GM12864 (cell line): ENCODE measurements at regions not wholly inside any gene's neighbourhood (a gene's known extent, or its start where the extent isn't known, plus 50 kb on each side); places are given as distances from the start of the nearest gene placed in this dataset.
"Not testable (repeated sequence)": the region's sequence is repeated elsewhere in the genome, so short reads cannot be mapped to it uniquely, and the experiment has no call there.

Experiments
- DNase-seq: peaks from one replicate; pipeline ENCODE4 v3.0.0-alpha.2; 2011; ENCODE audit warnings: low read depth
- H3K4me3 ChIP-seq: 2 replicates; pipeline ENCODE4 v1.5.1; 2011; ENCODE audit warnings: mild to moderate bottlenecking, low read depth, low read length, control low read depth
- TF ChIP-seq, protein P1 (sequence below): IDR thresholded peaks from 2 replicates; pipeline ENCODE4 v1.5.1; 2011; ENCODE audit warnings: low read depth, mild to moderate bottlenecking, moderate library complexity, low read length, control low read depth, inconsistent platforms; ENCODE audit errors: missing control alignments

DNA sequence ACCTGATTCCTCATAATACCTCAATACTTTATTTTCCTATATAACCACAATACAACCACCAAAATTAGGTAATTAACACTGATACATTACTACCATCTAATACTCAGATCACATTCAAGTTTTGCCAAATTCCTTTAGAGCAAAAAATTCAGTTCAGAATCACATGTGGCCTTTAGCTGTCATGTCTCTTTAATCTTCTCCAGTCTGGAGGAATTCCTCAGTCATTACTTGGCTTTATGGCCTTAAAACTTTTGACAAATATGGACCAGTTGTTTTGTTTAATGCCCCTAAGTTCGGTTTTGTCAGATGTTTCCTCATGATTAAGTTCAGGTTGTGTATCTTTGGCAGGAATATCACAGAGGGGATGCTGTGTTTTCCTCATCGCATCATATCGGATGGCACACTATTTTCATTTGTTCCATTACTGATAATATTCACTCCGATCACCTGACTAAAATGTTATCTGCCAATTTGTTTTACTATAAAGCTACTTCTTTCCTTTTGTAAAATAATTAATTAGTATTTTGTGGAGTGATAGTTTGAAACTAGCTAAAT, 51.2 kb upstream of the AKIRIN2 start:
- H3K4me3 ChIP-seq = no peak overlapping the region
- TF ChIP-seq, protein P1, sequence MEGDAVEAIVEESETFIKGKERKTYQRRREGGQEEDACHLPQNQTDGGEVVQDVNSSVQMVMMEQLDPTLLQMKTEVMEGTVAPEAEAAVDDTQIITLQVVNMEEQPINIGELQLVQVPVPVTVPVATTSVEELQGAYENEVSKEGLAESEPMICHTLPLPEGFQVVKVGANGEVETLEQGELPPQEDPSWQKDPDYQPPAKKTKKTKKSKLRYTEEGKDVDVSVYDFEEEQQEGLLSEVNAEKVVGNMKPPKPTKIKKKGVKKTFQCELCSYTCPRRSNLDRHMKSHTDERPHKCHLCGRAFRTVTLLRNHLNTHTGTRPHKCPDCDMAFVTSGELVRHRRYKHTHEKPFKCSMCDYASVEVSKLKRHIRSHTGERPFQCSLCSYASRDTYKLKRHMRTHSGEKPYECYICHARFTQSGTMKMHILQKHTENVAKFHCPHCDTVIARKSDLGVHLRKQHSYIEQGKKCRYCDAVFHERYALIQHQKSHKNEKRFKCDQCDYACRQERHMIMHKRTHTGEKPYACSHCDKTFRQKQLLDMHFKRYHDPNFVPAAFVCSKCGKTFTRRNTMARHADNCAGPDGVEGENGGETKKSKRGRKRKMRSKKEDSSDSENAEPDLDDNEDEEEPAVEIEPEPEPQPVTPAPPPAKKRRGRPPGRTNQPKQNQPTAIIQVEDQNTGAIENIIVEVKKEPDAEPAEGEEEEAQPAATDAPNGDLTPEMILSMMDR = no peak
- no peak for DNase-seq

DNA sequence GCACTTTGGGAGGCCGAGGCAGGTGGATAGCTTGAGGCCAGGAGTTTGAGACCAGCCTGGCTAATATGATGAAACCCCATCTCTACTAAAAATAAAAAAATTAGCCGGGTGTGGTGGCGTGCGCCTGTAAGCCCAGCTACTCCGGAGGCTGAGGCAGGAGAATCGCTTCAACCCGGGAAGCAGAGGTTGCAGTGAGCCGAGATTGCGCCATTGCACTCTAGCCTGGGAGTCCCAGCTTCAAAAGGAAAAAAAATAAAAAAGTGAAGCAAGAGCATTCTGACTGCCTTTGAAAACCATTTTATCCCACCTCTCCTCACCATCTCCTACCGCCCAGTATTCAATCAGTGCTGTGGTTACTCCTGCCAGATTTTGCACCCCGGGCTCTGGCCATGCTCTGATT, 50.5 kb upstream of the AKIRIN2 start:
- not testable (repeated sequence) for H3K4me3 ChIP-seq, DNase-seq
